ENCODE measurements at regions not wholly inside any gene's neighbourhood (a gene's known extent, or its start where the extent isn't known, plus 50 kb on each side); places are given as distances from the start of the nearest gene placed in this dataset.
"Not testable (repeated sequence)": the region's sequence is repeated elsewhere in the genome, so short reads cannot be mapped to it uniquely, and the experiment has no call there.

DNA sequence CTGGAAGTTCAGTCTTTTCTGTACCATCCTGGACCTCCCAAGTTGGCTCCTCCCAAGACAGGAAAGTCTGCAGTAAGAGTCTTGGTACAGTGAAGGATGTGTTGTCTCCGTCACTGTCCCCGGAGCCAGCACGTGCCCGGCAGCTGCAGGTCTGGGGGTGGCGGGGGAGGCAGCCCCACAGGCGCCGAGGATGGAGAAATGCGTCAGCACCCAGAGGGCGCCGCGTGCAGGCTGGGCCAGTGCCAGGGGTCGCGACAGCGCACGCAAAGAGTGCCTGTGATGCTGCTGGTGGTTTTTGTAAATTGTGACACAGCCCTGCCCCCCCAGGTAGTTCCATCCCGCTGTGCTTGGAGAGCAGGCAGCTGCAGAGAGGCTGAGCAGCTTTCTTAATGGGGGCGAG is 1200.5 kb downstream of the BRD1 start:
- no peak for DNase-seq (ENCODE audit: low spot score)
- TF ChIP-seq, protein P1, sequence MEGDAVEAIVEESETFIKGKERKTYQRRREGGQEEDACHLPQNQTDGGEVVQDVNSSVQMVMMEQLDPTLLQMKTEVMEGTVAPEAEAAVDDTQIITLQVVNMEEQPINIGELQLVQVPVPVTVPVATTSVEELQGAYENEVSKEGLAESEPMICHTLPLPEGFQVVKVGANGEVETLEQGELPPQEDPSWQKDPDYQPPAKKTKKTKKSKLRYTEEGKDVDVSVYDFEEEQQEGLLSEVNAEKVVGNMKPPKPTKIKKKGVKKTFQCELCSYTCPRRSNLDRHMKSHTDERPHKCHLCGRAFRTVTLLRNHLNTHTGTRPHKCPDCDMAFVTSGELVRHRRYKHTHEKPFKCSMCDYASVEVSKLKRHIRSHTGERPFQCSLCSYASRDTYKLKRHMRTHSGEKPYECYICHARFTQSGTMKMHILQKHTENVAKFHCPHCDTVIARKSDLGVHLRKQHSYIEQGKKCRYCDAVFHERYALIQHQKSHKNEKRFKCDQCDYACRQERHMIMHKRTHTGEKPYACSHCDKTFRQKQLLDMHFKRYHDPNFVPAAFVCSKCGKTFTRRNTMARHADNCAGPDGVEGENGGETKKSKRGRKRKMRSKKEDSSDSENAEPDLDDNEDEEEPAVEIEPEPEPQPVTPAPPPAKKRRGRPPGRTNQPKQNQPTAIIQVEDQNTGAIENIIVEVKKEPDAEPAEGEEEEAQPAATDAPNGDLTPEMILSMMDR (IDR thresholded peaks at IDR 0.05), result no peak
- no peak for ATAC-seq (ENCODE audit: low FRiP score)

DNA sequence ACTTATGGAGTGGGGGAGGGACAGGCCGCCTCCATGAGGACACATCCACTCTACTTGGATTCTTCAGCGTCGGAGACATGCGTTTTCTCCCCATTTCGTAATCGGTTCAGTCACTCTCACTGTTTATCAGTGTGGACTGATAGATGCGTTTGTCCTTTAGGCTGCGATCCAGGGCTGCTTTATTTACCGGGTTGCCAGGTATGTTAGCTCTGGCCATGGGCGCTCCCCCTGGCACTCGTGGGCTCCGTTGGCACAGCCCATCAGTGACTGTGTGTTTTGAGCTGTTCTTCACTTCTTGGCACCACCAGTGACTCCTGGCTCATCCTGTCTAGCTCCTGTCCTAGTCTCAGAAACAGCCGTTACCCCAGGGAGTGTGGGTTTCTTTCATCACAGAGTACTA is 1203.3 kb downstream of the BRD1 start:
- ATAC-seq (ENCODE audit: low FRiP score), result no peak
- TF ChIP-seq, protein P1 (IDR thresholded peaks at IDR 0.05), result no peak
- no peak for DNase-seq (ENCODE audit: low spot score)

DNA sequence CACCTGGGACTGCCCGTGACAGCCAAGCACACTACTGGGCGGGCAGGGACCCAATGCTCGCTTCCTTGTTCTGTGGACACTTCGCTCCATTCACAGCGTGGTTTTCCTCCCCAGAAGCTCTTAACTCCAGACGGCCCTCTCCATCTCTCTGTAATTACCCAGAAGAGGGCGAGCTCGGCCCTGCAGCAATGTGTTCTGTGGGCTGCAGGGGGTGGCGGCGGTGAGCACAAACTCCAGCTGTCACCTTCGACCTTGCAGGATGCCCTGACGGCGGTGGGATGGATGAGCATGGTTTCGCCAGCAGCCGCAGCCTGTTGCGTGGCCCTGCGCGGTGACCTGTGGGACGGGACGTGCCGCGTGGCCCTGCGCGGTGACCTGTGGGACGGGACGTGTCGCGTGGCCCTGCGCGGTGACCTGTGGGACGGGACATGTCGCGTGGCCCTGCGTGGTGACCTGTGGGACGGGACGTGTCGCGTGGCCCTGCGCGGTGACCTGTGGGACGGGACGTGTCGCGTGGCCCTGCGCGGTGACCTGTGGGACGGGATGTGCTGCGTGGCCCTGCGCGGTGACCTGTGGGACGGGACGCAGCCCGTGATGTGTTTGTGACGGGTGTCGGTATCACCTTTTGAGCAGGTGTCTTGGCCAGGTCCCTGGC is 1204.7 kb downstream of the BRD1 start:
- DNase-seq (ENCODE audit: low spot score) (no peak), ATAC-seq (ENCODE audit: low FRiP score) (no peak)
- TF ChIP-seq, protein P1 (IDR thresholded peaks at IDR 0.05), result no peak

DNA sequence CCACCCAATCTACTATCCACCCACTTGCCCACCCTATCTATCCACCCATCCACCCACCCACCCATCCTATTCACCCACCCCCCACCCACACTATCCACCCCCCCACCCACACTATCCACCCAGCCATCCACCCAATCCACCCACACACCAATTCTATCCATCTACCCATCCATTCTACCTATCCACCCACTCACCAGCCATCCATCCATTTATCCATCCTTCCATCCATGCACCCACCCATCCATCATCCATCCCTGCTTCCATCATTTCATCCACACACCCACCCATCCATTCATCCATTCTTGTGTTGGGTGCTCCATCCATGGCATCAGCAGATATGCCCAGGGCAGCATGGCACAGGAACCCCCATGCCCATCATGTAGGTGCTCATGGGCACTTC is 1206.6 kb downstream of the BRD1 start:
- DNase-seq (ENCODE audit: low spot score) (no peak), ATAC-seq (ENCODE audit: low FRiP score) (no peak)
- TF ChIP-seq, protein P1 (IDR thresholded peaks at IDR 0.05), result no peak

DNA sequence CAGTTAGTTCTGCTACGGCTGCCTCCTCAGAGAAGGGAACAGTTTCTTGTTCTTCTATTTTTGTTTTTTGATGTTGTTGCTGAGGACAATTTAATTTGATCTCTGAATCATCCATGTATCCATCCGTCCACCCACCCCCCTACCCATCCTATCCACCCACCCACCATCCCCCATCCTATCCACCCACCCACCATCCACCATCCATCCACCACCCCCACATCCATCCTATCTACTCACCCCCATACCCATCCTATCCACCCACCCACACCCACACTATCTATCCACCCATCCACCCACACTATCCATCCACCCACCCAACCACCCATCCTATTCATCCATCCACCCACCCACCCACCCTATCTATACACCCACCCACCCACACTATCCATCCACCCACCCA is 1207.2 kb downstream of the BRD1 start:
- DNase-seq (ENCODE audit: low spot score); ATAC-seq (ENCODE audit: low FRiP score): not testable (repeated sequence)

DNA sequence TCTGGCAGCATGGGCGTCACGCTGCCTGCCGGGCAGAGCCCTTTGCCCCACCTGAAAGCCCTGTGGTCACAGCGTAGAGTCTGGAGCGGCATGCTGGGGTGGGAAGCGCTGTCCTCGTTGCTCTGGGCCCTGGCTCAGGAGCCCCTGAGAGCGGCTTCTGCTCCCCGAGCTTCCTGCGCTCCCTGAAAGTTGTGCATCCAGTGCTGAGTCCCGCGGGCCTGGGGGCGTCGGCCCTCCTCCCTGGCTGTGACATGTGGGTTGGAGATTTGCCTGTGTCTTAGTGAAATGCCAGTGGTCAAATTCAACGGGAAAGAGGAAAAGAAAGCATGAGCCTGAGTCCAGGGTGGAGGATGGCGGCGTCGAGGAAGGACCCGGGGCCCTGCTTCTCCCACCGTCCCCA is 1208.0 kb downstream of the BRD1 start:
- no peak for ATAC-seq (ENCODE audit: low FRiP score)
- DNase-seq (ENCODE audit: low spot score), result no peak
- TF ChIP-seq, protein P1 (IDR thresholded peaks at IDR 0.05), result no peak

DNA sequence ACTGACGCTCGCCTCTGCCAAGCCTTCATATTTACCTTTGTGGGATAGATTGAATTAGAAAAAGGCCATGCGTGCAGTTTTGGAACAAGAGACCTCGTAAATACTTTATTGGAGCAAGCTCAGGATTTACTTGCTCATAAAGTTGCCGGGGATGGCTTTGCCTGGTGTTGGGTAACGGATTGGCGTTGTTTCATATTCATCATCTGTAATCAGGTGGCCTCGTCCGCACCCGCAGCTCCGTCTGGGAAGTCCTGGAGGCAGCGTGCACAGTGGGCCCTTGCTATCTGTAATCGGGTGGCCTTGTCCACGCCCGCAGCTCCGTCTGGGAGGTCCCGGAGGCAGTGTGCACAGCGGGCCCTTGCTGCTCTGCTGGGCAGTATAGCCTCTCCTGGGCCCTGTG is 1209.3 kb downstream of the BRD1 start:
- ATAC-seq (ENCODE audit: low FRiP score), result no peak
- TF ChIP-seq, protein P1 (IDR thresholded peaks at IDR 0.05), result no peak
- no peak for DNase-seq (ENCODE audit: low spot score)

Measured in omental fat pad (tissue), 3 donors.